GM12878 (cell line): ENCODE measurements at regions not wholly inside any gene's neighbourhood (a gene's known extent, or its start where the extent isn't known, plus 50 kb on each side); places are given as distances from the start of the nearest gene placed in this dataset.

ENCODE experiments used
- ATAC-seq: fragments of 200-7000 bp; cut with Tn5 transposase; 3 replicates; pipeline ENCODE4 v1.9.1; 2020; ENCODE audit warnings: mild to moderate bottlenecking, moderate library complexity
- BruUV-seq: library from RNA; stranded (reverse); fragments of 400-500 nt; replicated peaks from 2 replicates; lab custom pipeline; 2021; lab: Mats Ljungman, UMichigan
- CTCF ChIA-PET: fragments of 300-600 bp; sonication (Branson Sonifier 250); formaldehyde crosslinking; extraction: SDS; loops from one replicate; lab custom pipeline; 2021; ENCODE audit warnings: inconsistent platforms; lab: Yijun Ruan, JAX
- POLR2A ChIA-PET: fragments of 350-600 bp; formaldehyde crosslinking; extraction: SDS; loops from one replicate; lab custom pipeline; 2021; ENCODE audit warnings: inconsistent platforms; lab: Charles Lee
- RAD21 ChIA-PET: fragments of 300-600 bp; sonication (Branson Sonifier 250); formaldehyde crosslinking; loops from one replicate; lab custom pipeline; 2023; ENCODE audit warnings: antibody characterized with exemption; ENCODE audit not compliant: unreplicated experiment; lab: Charles Lee
- SMC1A ChIA-PET: fragments of 300-600 bp; sonication (Branson Sonifier 250); formaldehyde crosslinking; loops from one replicate; lab custom pipeline; 2023; ENCODE audit not compliant: unreplicated experiment, uncharacterized antibody; lab: Charles Lee
- DNase-seq: peaks from one replicate; pipeline ENCODE4 v3.0.0-alpha.2; 2011; ENCODE audit warnings: low read depth, low spot score
- FAIRE-seq: peaks from 3 replicates; lab custom pipeline; 2011; peaks lifted over from hg19 to GRCh38; lab: Jason Lieb, UNC
- H2AFZ ChIP-seq: 2 replicates; pipeline ENCODE4 v1.6.0; 2011; ENCODE audit warnings: low read depth, low read length, control low read depth; ENCODE audit not compliant: control insufficient read depth
- H3K27ac ChIP-seq: 2 replicates; pipeline ENCODE4 v1.5.1; 2011; ENCODE audit warnings: control low read depth; ENCODE audit not compliant: control insufficient read depth, insufficient read depth
- H3K27me3 ChIP-seq, 2 experiments: replicated peaks in 1 of 2; 2 replicates each; pipeline versions ENCODE4 v1.6.0 to v1.6.1; 2011; ENCODE audit warnings: low read length in 1 of 2; ENCODE audit not compliant: control insufficient read depth in 2 of 2, insufficient read depth in 2 of 2
- H3K36me3 ChIP-seq, 2 experiments: 2 replicates each; pipeline ENCODE4 v1.5.1; 2011; ENCODE audit warnings: low read length in 1 of 2; ENCODE audit not compliant: control insufficient read depth in 2 of 2, insufficient read depth in 2 of 2
- H3K4me1 ChIP-seq: 2 replicates; pipeline ENCODE4 v1.6.1; 2011; ENCODE audit warnings: mild to moderate bottlenecking, low read length, moderate library complexity, mixed read lengths; ENCODE audit not compliant: control insufficient read depth, insufficient read depth
- H3K4me2 ChIP-seq: 2 replicates; pipeline ENCODE4 v1.6.0; 2011; ENCODE audit warnings: control low read depth; ENCODE audit not compliant: control insufficient read depth, insufficient read depth
- H3K4me3 ChIP-seq: fragments of 200-600 bp; sonication (generic); 2 replicates; pipeline ENCODE4 v1.5.1; 2016
- H3K79me2 ChIP-seq: 2 replicates; pipeline ENCODE4 v1.6.0; 2011; ENCODE audit warnings: low read length; ENCODE audit not compliant: control insufficient read depth, insufficient read depth
- H3K9ac ChIP-seq: 2 replicates; pipeline ENCODE4 v1.8.0; 2011; ENCODE audit warnings: low read length, control low read depth, mixed read lengths; ENCODE audit not compliant: control insufficient read depth, insufficient read depth
- H3K9me3 ChIP-seq: replicated peaks from 3 replicates; pipeline ENCODE4 v1.5.1; 2011; ENCODE audit warnings: mild to moderate bottlenecking, low read length; ENCODE audit not compliant: control insufficient read depth, insufficient read depth
- H4K20me1 ChIP-seq: 2 replicates; pipeline ENCODE4 v1.6.0; 2011; ENCODE audit not compliant: control insufficient read depth, insufficient read depth
- ASH2L ChIP-seq: fragments of 300-600, 200-600 bp; sonication (generic); IDR thresholded peaks from 2 replicates; pipeline ENCODE4 v1.6.1; 2017; ENCODE audit warnings: low read depth, mild to moderate bottlenecking, borderline replicate concordance
- BACH1 ChIP-seq: fragments of 450-650 bp; IDR thresholded peaks from 2 replicates; pipeline ENCODE4 v1.6.1; 2017; ENCODE audit warnings: mild to moderate bottlenecking, borderline replicate concordance
- CEBPZ ChIP-seq: fragments of 150-350 bp; IDR thresholded peaks from 2 replicates; pipeline ENCODE4 v1.6.1; 2016; ENCODE audit warnings: low read depth, low read length
- CREM ChIP-seq: IDR thresholded peaks from 2 replicates; pipeline ENCODE4 v1.6.1; 2014; ENCODE audit warnings: antibody characterized with exemption, low read depth
- MEF2B ChIP-seq: fragments of 450-650 bp; IDR thresholded peaks from 2 replicates; pipeline ENCODE4 v1.6.1; 2018; ENCODE audit warnings: mild to moderate bottlenecking, moderate library complexity; ENCODE audit not compliant: partially characterized antibody, poor library complexity, severe bottlenecking
- MTA3 ChIP-seq: IDR thresholded peaks from 2 replicates; pipeline ENCODE4 v1.6.1; 2012; ENCODE audit warnings: low read length, inconsistent platforms, borderline replicate concordance
- MYB ChIP-seq: fragments of 150-350 bp; IDR thresholded peaks from 2 replicates; pipeline ENCODE4 v1.6.1; 2014; ENCODE audit warnings: mild to moderate bottlenecking, low read depth, low read length, borderline replicate concordance
- SMARCA5 ChIP-seq: fragments of 450-650 bp; IDR thresholded peaks from 2 replicates; pipeline ENCODE4 v1.6.1; 2017; ENCODE audit warnings: mild to moderate bottlenecking
- STAT1 ChIP-seq: fragments of 450-650 bp; conservative IDR thresholded peaks from 2 replicates; pipeline ENCODE4 v1.6.1; 2014; ENCODE audit warnings: antibody characterized with exemption, mild to moderate bottlenecking
- TBL1XR1 ChIP-seq: IDR thresholded peaks from 2 replicates; pipeline ENCODE4 v1.6.1; 2012; ENCODE audit warnings: low read depth, low read length, improper control_type of control experiment
- WGBS: methylation state at CpG from one replicate; pipeline ENCODE4 v1.1.6; 2016; ENCODE audit warnings: low lambda C conversion rate; ENCODE audit not compliant: insufficient replicate concordance, insufficient coverage; ENCODE audit errors: missing lambda C conversion rate; 5-methylcytosine and 5-hydroxymethylcytosine counted together
- in situ Hi-C: fragments of 300-500 bp; cut with MboI; formaldehyde crosslinking; loops from 9 replicates; pipeline ENCODE4 v1.14.3; 2018; ENCODE audit warnings: mixed read lengths
- intact Hi-C: fragments of 100-400 bp; cut with micrococcal nuclease; formaldehyde crosslinking; loops from one replicate; pipeline ENCODE4 v1.14.2; 2022; ENCODE audit not compliant: unreplicated experiment

- H3K79me2 ChIP-seq, result no peaks in the 10 kb centered on the region
- no peak for DNase-seq
- no TSS peak for BruUV-seq
- ChIA-PET POLR2A (no interaction called here), CTCF (no interaction called here), SMC1A (no interaction called here), RAD21 (no interaction called here)
- no peak for TF ChIP-seq SMARCA5
- TF ChIP-seq BACH1, result no peak
- no peak for FAIRE-seq
- H3K9me3 ChIP-seq, result no peaks in the 10 kb centered on the region
- H3K4me2 ChIP-seq, result no peak overlapping the region
- intact Hi-C loops (no loop called here), in situ Hi-C loops (no loop called here)
- H3K4me3 ChIP-seq, result no peak overlapping the region
- no peak overlapping the region for H3K27ac ChIP-seq
- H2AFZ ChIP-seq, result no peak overlapping the region
- no peak overlapping the region for H3K9ac ChIP-seq
- ATAC-seq, result no peak
- H3K4me1 ChIP-seq, result no peaks in the 10 kb centered on the region
- H4K20me1 ChIP-seq, result no peaks in the 10 kb centered on the region; the same call in 1 of the 2 replicates
- H3K27me3 ChIP-seq, result no peaks in the 10 kb centered on the region
- H3K36me3 ChIP-seq, result no peaks in the 10 kb centered on the region
- 72% methylated on average over 5 of the region's 5 CpGs for WGBS
Measured at GRCh38 chr22:46093796-46094195, 56.5 kb upstream of the PPARA start.

- SMC1A ChIA-PET, result no interaction called here
- Histone ChIP-seq H3K4me1 (no peaks in the 10 kb centered on the region), H3K36me3 (no peaks in the 10 kb centered on the region), H3K27me3 (no peaks in the 10 kb centered on the region; a peak in 1 of 4 replicates), H2AFZ (no peak overlapping the region), H4K20me1 (no peaks in the 10 kb centered on the region; the same call in 1 of the 2 replicates), H3K4me2 (no peak overlapping the region), H3K9ac (no peak overlapping the region), H3K4me3 (no peak overlapping the region), H3K27ac (no peak overlapping the region), H3K79me2 (no peaks in the 10 kb centered on the region), H3K9me3 (no peaks in the 10 kb centered on the region)
- no peak for FAIRE-seq
- no peak for ATAC-seq
- BruUV-seq, result no TSS peak
- CTCF ChIA-PET, result no interaction called here
- intact Hi-C loops, result no loop called here
- in situ Hi-C loops, result no loop called here
- no peak for TF ChIP-seq CREM
- TF ChIP-seq MTA3, result no peak
- TF ChIP-seq STAT1, result no peak
- TF ChIP-seq CEBPZ, result no peak
- TF ChIP-seq MEF2B, result no peak
- no peak for TF ChIP-seq TBL1XR1
- no peak for TF ChIP-seq ASH2L
- TF ChIP-seq MYB, result no peak
- WGBS, result 84% methylated on average over 8 of the region's 8 CpGs
- RAD21 ChIA-PET, result no interaction called here
- DNase-seq, result no peak
- POLR2A ChIA-PET, result no interaction called here
Measured at GRCh38 chr22:46094676-46095075, 55.6 kb upstream of the PPARA start.
